GM18951 (cell line): ENCODE measurements at regions not wholly inside any gene's neighbourhood (a gene's known extent, or its start where the extent isn't known, plus 50 kb on each side); places are given as distances from the start of the nearest gene placed in this dataset.
"Not testable (repeated sequence)": the region's sequence is repeated elsewhere in the genome, so short reads cannot be mapped to it uniquely, and the experiment has no call there.

Source experiments
- POLR2A ChIP-seq: IDR thresholded peaks from 4 replicates; pipeline ENCODE4 v1.6.1; 2011; ENCODE audit warnings: mild to moderate bottlenecking; ENCODE audit not compliant: insufficient read length, insufficient read depth; ENCODE audit errors: extremely low read depth
- in situ Hi-C: fragments of 300-500 bp; cut with MboI; formaldehyde crosslinking; loops from one replicate; pipeline ENCODE4 v1.12.0; 2022; ENCODE audit warnings: low sequenced_read_pairs, mixed read lengths, inconsistent platforms; ENCODE audit not compliant: unreplicated experiment

- in situ Hi-C loops = no loop called here
These were observed 213.5 kb upstream of the RIMS1 start for GRCh38 chr6:71672876-71673275.

GRCh38 chr6:71675386-71675785, 211.0 kb upstream of the RIMS1 start:
- in situ Hi-C loops = no loop called here
- TF ChIP-seq POLR2A = no peak

More at GRCh38 chr6:71672876-71673275, 213.5 kb upstream of the RIMS1 start:
- TF ChIP-seq POLR2A = no peak

DNA sequence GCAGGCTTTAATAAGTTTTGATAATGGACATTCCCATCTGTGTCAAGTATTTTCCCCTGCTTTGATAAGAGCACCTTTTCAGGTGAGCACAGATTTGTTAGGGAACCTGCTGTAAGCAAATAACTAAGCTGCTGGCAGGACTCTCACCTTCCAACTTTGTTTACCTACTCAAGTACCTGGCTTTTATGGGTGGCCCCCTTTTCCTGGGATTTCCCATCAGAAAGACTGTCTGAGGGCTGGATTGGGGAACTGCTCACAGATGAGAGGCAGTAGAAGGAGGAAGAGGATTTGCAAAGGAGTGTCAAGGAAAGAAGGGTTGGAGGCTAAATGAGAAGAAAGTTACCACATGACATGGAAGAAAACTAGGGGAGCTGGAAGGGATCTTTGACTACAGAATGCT, 210.1 kb upstream of the RIMS1 start:
- TF ChIP-seq POLR2A = no peak
- in situ Hi-C loops = no loop called here

GRCh38 chr6:71678091-71678490, 208.3 kb upstream of the RIMS1 start:
- TF ChIP-seq POLR2A = no peak

GRCh38 chr6:71681234-71681867, 205.0 kb upstream of the RIMS1 start:
- TF ChIP-seq POLR2A = no peak
- in situ Hi-C loops = no loop called here

More at GRCh38 chr6:71678091-71678490, 208.3 kb upstream of the RIMS1 start:
- in situ Hi-C loops = no loop called here

DNA sequence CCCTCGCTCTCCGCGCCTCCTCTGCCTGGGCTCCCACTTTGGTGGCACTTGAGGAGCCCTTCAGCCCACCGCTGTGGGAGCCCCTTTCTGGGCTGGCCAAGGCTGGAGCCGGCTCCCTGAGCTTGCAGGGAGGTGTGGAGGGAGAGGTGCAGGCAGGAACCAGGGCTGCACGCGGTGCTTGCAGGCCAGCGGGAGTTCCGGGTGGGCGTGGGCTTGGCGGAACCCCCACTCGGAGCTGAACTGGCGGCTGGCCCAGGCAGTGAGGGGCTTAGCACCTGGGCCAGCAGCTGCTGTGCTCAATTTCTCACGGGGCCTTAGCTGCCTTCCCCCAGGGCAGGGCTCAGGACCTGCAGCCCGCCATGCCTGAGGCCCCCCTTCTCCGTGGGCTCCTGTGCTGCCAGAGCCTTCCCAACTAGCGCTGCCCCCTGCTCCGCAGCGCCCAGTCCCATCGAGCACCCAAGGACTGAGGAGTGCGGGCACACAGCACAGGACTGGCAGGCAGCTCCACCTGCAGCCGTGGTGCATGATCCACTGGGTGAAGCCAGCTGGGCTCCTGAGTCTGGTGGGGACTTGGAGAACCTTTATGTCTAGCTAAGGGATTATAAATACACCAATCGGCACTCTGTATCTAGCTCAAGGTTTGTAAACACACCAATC, 200.2 kb upstream of the RIMS1 start:
- in situ Hi-C loops = not testable (repeated sequence)

DNA sequence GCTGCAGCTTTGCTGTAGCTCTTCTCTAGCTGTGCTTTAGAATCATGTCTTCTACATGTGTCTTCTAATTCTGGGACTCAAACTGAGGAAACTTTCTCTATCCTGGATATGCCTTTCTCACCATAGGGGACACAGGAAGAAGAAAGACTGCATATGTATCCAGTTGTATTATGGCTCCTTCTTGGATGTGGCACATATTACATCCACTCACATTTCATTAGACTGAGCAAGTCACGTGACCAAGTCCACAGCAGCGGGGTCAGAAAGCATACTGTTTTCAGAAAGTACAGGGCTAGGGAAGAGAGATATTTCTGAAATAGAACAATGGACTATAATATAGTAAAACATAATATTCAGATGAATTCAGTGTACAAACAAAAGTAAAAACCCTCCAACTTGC, 187.6 kb upstream of the RIMS1 start:
- TF ChIP-seq POLR2A = no peak
- in situ Hi-C loops = no loop called here

GRCh38 chr6:71706523-71706922, 179.8 kb upstream of the RIMS1 start:
- no peak for TF ChIP-seq POLR2A
- in situ Hi-C loops = no loop called here

GRCh38 chr6:71707059-71707458, 179.3 kb upstream of the RIMS1 start:
- no peak for TF ChIP-seq POLR2A
- in situ Hi-C loops = no loop called here

- no peak for TF ChIP-seq POLR2A
- in situ Hi-C loops = no loop called here
These were observed 165.6 kb upstream of the RIMS1 start for GRCh38 chr6:71720705-71721104.

DNA sequence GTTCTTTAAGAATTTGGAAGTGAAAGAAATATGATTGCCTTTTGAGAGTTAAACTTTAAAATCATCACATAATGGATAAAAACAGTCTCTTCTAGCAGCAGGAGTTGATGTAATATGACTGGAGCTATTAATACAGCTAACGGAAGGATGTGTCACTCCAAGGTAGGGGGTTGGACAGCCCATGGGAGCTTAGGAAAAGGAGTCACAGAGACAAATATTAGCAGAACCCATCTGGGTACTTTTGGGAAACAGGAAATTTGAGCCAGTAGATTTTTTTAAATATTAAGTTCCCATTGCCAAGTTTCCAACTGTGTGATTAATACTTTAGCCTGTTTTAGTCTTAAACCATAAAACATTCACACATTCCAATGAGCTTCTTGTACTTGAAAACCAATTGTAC, 164.7 kb upstream of the RIMS1 start:
- TF ChIP-seq POLR2A = no peak
- in situ Hi-C loops = no loop called here

- no peak for TF ChIP-seq POLR2A
- in situ Hi-C loops = no loop called here
These were observed 163.6 kb upstream of the RIMS1 start for GRCh38 chr6:71722736-71723135.

- no peak for TF ChIP-seq POLR2A
- in situ Hi-C loops = no loop called here
These were observed 161.8 kb upstream of the RIMS1 start for GRCh38 chr6:71724456-71725125.

- in situ Hi-C loops = no loop called here
- TF ChIP-seq POLR2A = no peak
These were observed 161.3 kb upstream of the RIMS1 start for GRCh38 chr6:71725126-71725470.
